Testis (tissue), 2 donors: ENCODE measurements at regions not wholly inside any gene's neighbourhood (a gene's known extent, or its start where the extent isn't known, plus 50 kb on each side); places are given as distances from the start of the nearest gene placed in this dataset.

Source experiments
- POLR2A ChIP-seq: fragments of 450-650 bp; IDR thresholded peaks from one replicate; pipeline ENCODE4 v1.6.1; 2017; ENCODE audit warnings: antibody characterized with exemption, mild to moderate bottlenecking, moderate library complexity
- TF ChIP-seq, protein P1 (sequence below), 3 experiments: fragments of 450-650 bp in 2 of 3; fragments of 200-600 bp in 1 of 3; sonication (generic) in 1 of 3; IDR thresholded peaks; one replicate each; pipeline ENCODE4 v1.5.1; 2016 to 2019; ENCODE audit warnings: antibody characterized with exemption in 3 of 3, mild to moderate bottlenecking in 2 of 3, moderate library complexity in 1 of 3

DNA sequence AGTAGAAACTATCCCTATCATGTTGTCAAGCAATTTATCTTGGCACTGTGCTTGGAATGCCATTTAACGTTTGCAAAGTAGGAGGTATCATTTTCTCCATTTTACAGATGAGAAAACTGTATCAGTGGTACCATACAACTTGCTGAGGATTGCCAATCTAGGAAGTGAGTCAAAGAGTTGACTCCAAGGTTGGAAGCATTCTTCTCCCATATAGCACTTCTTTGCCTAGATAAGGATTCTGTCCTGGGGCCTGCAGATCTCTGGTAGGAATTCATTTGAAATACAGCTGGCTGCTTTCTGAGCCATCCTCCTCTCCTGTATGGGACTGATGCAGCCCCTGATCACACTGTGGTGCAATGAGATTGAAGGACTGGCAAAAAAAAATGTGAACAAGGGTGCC lies 170.2 kb downstream of the ALDH1A2 start:
- TF ChIP-seq, protein P1, sequence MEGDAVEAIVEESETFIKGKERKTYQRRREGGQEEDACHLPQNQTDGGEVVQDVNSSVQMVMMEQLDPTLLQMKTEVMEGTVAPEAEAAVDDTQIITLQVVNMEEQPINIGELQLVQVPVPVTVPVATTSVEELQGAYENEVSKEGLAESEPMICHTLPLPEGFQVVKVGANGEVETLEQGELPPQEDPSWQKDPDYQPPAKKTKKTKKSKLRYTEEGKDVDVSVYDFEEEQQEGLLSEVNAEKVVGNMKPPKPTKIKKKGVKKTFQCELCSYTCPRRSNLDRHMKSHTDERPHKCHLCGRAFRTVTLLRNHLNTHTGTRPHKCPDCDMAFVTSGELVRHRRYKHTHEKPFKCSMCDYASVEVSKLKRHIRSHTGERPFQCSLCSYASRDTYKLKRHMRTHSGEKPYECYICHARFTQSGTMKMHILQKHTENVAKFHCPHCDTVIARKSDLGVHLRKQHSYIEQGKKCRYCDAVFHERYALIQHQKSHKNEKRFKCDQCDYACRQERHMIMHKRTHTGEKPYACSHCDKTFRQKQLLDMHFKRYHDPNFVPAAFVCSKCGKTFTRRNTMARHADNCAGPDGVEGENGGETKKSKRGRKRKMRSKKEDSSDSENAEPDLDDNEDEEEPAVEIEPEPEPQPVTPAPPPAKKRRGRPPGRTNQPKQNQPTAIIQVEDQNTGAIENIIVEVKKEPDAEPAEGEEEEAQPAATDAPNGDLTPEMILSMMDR (IDR thresholded peaks at IDR 0.05) = no peak
- no peak for TF ChIP-seq POLR2A
